Prostate gland (tissue), 2 donors: ENCODE measurements at regions not wholly inside any gene's neighbourhood (a gene's known extent, or its start where the extent isn't known, plus 50 kb on each side); places are given as distances from the start of the nearest gene placed in this dataset.

ENCODE experiments used
- POLR2A ChIP-seq: fragments of 450-650 bp; IDR thresholded peaks from one replicate; pipeline ENCODE4 v1.6.1; 2016; ENCODE audit warnings: antibody characterized with exemption, mild to moderate bottlenecking
- POLR2AphosphoS5 ChIP-seq: sonication (generic); formaldehyde crosslinking; IDR thresholded peaks from one replicate; pipeline ENCODE4 v1.6.1; 2017; ENCODE audit warnings: antibody characterized with exemption
- TF ChIP-seq, protein P1 (sequence below), 4 experiments: fragments of 200-600 bp in 2 of 4; fragments of 450-650 bp in 2 of 4; sonication (generic) in 2 of 4; IDR thresholded peaks; 1 replicate in 3 of 4; 2 replicates in 1 of 4; pipeline ENCODE4 v1.5.1; 2016 to 2019; ENCODE audit warnings: antibody characterized with exemption in 4 of 4, mild to moderate bottlenecking in 2 of 4, moderate library complexity in 2 of 4

DNA sequence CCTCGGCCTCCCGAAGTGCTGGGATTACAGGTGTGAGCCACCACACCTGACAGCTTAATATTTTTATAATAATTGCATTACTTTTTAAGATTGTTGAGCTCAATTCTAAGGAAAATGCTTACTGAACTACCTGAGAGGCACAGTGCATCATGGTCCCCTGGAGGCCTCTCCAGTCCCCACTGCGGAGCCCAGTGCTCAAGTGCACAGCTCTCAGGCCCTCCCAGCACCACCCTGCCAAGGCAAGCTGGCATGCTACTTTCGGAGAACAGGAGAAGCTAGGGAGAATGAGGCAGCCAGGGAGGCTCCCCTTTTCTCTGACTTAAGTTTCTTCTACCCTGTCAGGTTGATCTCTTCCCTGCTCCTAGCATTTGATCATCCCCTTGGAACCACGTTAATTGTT, 64.2 kb upstream of the CECR2 start:
- TF ChIP-seq POLR2AphosphoS5 (no peak), POLR2A (no peak)
- TF ChIP-seq, protein P1, sequence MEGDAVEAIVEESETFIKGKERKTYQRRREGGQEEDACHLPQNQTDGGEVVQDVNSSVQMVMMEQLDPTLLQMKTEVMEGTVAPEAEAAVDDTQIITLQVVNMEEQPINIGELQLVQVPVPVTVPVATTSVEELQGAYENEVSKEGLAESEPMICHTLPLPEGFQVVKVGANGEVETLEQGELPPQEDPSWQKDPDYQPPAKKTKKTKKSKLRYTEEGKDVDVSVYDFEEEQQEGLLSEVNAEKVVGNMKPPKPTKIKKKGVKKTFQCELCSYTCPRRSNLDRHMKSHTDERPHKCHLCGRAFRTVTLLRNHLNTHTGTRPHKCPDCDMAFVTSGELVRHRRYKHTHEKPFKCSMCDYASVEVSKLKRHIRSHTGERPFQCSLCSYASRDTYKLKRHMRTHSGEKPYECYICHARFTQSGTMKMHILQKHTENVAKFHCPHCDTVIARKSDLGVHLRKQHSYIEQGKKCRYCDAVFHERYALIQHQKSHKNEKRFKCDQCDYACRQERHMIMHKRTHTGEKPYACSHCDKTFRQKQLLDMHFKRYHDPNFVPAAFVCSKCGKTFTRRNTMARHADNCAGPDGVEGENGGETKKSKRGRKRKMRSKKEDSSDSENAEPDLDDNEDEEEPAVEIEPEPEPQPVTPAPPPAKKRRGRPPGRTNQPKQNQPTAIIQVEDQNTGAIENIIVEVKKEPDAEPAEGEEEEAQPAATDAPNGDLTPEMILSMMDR (IDR thresholded peaks at IDR 0.05), result no peak
